ENCODE measurements at regions not wholly inside any gene's neighbourhood (a gene's known extent, or its start where the extent isn't known, plus 50 kb on each side); places are given as distances from the start of the nearest gene placed in this dataset.
"Not testable (repeated sequence)": the region's sequence is repeated elsewhere in the genome, so short reads cannot be mapped to it uniquely, and the experiment has no call there.

GRCh38 chrX:89757767-89758166, 163.9 kb upstream of the TGIF2LX start:
- TF ChIP-seq, protein P1, sequence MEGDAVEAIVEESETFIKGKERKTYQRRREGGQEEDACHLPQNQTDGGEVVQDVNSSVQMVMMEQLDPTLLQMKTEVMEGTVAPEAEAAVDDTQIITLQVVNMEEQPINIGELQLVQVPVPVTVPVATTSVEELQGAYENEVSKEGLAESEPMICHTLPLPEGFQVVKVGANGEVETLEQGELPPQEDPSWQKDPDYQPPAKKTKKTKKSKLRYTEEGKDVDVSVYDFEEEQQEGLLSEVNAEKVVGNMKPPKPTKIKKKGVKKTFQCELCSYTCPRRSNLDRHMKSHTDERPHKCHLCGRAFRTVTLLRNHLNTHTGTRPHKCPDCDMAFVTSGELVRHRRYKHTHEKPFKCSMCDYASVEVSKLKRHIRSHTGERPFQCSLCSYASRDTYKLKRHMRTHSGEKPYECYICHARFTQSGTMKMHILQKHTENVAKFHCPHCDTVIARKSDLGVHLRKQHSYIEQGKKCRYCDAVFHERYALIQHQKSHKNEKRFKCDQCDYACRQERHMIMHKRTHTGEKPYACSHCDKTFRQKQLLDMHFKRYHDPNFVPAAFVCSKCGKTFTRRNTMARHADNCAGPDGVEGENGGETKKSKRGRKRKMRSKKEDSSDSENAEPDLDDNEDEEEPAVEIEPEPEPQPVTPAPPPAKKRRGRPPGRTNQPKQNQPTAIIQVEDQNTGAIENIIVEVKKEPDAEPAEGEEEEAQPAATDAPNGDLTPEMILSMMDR (IDR thresholded peaks at IDR 0.05 in 8 of 11, conservative IDR thresholded peaks at IDR 0.05 in 3 of 11) = peak in 8 of 11 experiments; percentile 13 to 62 (median 42)
- TF ChIP-seq POLR2A, POLR2AphosphoS5 (IDR thresholded peaks at IDR 0.05): not testable (repeated sequence)

Measured in spleen (tissue), 7 donors.